Activated CD4-positive, alpha-beta T cell treated with anti-CD3 and anti-CD28 coated beads for 1 hour (primary cell): ENCODE measurements at regions not wholly inside any gene's neighbourhood (a gene's known extent, or its start where the extent isn't known, plus 50 kb on each side); places are given as distances from the start of the nearest gene placed in this dataset.

Experiments
- DNase-seq: peaks from one replicate; pipeline ENCODE4 v3.0.0-alpha.2; 2020

DNA sequence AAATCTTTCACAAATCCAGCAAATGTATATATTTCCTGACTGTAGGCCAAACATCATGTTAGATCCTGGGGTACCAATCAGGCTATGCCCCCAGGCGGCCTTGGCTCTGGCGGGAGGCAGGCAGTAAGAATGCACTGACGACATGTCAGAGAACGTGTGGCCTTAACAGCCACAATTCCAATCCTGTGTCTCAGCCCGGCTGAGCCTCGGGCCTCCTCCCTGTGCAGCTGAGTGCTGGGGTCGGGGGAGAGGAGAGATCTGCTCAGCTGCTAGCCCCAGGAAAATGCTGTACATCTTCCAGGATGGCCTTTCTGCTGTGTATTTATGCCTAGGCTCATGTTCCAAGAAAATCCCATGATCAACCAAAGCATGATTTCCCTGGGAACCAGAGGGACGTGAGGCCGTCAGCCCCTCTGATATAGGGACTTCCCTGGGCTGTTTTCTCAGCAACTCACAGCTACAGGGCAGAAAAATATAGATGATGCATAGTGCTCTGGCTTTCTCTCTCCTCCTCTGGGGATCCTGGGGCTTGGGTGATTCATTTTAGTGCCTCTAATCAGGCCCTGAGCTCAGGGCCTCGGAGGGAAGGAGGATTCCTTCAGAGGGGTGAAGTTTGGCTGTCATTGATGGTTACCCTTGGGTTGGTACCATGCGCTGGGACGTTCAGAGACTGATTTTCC lies 604.0 kb downstream of the HS3ST4 start:
- DNase-seq = no peak

DNA sequence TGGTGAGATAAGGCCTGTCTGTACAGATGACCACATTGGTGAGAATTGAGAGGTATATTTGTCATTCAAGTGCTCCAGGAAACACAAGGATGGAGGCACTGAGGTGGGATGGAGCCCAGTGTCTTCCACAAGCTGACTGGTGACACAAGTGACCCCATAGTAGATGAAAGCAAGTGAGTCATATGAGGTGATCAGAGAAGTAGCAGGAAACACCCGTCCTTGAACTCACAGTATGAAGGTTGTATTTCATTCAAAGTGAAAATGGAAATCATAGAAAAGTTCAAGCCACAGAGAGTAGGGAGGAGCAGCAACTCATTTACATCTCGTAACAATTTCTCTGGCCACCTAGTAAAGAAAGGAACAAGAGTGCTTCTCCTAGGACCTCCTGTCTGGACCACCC lies 609.8 kb downstream of the HS3ST4 start:
- DNase-seq = no peak

DNA sequence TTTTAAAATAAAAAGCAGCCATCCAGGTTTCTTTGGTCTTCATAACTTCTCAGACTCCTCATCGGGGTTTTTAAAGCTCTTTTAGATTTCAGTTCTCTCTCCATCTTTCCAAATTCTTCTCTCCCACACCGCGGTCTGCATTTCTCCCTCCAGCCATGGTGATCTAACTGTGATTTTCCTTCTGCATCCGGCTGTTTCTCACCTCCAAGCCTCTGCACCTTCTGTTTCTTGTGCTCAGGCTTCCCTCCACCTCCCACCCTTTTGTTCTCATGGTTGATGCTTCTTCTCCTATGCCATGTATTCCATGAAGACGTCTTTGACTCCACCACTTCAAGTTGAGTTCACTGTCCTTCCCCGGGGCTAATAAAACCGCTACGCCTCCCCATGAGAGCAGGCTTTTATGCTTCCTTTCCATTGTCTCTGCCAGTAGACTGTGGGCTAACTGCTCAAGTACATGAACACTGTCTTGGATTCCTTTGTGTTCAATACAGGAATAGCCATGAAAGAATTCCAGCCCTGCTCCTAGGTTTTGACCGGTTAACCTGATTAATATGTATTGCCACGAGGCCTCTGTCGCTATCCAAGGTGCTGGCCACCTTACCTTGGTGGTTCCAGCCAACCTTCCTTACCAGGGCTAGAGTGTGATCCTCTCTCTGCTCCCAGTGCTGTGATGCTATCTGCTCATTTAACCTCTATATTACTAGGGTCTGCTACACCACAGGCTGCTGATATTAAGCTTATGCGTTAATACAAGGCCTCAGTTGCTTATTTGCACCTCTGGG lies 625.1 kb downstream of the HS3ST4 start:
- DNase-seq = no peak

DNA sequence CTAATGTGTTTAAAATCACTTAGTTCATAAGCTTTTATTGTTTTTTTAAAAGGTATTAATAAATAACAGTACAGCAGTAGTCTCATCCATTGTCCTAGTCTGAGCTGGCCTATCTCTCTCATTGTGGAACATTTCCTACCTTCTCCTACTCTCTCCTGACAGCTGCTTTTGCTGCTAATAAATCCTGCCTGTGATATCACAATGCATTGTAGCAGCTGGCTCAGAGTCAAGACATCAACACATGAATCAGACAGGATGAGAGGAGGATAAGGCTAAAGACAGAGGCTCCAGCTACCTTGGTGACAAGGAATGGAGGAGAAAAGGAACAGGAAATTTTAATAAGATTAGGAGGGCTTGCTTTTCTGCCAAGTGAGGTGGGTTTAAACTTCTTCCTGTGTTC lies 626.1 kb downstream of the HS3ST4 start:
- DNase-seq = no peak

DNA sequence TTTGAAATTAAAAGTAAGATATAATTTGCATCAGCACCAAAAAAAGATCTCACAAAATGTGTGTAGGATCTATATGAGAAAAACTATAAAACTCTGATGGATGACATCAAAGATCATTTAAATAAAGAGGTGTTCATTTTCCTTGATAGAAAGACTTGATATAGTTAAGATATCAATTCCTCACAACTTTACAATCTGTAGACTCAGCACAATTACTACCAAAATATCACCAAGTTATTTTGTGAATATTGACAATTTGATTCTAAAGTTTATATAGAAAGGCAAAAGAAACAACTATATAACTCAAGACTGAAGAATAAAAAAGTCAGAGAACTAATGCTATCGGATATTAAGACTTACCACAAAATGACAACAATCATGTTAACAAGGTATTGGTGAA lies 638.9 kb downstream of the HS3ST4 start:
- DNase-seq = no peak

DNA sequence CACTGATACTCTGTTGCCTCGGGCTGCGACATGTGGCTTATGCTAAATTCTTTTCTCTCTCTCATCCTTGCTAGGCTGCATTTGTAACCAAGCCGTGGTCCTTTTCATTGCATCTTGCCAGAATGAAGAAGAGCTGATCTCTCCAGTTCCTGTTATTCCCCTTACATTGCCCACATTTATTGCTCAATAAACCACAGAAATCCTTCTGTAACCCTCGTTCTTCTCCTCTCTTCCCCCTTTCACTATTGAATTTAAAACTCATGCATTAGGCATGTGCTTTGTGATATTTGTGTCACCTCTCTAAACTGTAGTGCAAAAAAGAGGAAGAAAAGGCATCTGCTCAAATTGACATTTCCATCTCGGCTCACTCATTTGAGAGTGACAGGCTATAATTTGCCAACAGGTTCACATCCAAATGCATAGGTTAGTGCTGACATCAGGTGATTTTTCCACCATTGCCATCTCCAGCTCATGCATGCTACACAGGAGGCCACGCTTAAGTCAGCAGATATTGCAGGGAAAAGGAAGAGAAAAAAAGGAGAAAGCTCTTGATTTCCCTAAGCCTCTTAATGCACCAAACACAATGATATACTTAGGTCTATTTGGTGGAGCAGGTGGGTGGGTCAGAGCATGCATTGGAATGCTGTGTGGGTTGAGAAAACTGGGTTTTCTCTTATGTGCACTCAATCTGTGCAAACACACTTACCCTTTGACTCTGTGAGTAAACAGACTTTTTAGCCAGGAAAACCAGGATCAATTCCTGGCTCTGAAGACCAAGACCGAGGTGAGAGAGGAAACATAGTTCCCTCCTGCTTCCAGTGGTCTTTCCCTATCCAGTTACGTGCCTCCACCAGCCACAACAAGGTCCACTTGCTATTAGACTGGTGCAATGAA lies 642.7 kb downstream of the HS3ST4 start:
- DNase-seq = no peak

DNA sequence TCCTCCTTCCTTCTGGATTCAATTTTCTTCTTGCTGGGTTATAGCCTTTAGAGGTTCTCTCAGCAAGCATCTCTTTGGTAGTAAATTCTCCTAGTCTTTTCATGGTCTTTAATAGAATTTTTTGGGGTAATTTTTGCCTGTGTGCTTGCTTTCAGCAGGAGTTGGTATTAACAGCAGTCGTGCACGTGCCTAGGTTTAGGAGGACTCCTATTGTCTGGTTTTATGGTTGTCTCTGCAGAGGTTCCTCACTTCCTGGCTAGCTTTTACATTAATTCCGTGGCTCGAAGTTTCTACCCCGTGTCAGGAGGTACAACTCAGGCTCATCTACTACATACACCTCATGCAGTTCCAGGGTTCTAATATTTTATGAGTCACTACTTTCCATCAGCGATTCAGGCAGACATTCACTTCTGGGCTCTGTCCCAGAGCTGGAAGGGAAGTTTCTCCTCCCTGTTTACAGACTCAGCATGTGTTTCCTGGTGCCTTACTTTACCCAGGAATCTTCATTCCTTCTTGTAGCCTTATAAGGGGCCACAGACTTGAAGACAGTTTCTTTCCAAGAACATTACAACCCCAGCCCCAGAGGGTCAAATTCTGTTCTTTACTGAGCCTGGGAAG lies 643.6 kb downstream of the HS3ST4 start:
- DNase-seq = no peak

DNA sequence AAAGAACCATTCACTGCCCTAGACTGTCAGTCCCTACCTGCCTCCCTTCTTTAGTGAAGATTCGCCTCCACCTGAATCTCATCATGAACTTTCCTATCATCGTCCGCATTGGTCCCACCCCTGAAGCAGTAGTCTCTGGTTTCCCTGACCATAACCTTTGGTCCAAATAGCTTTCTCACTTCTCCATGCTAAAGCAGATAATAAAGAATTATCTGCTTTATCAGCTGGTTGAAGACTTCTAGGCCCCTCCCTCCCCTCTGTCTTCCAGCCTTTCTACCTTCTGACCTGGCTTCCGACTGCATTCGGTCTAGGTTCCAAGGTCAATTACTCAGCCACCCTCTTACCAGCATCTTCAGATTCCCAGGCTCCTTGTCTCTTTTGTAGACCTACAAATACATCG lies 650.9 kb downstream of the HS3ST4 start:
- DNase-seq = no peak

DNA sequence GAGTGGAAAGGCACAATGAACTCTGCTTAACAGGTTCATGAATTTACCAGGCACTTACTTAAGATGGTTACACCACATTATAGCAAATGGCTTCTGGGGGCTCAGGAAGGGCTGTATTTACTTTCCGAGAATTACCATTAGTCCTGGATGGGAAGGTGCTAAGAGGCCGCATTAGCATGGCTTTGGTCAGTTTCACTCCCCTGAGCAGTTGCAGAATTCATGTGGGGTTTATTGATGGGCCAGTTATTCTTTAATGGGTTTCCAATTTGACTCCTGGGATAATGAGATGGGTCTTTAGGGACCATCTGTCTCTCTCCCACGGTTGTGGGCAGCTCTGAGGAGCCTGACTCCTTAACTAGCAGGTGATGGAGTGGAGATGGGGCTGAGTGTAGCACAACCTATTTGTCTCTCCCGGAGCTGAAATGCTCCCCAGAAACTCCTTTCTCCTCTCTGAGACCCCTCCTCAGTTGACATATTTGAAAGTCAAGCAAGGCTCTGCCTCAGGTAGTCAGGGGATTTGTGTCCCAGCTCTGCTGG lies 652.5 kb downstream of the HS3ST4 start:
- DNase-seq = no peak

DNA sequence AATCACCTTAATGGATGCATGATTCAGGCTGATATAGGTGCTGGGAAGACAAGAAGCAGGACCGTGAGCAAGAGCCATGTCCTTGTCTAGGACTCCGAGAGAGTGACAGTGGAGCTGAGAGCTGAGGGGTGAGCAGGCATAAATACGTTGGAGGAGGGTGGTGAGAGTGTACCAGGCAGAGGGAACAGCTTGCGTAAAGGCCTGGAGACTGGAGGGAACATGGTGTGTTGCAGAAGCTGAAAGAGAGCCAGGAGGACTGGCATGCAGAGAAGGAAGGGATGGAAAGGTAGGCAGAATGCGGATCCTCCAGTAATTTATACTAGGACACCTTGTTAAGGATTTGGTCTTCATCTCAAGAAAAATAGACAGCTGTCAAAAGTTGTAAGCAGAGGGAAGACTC lies 653.2 kb downstream of the HS3ST4 start:
- no peak for DNase-seq

DNA sequence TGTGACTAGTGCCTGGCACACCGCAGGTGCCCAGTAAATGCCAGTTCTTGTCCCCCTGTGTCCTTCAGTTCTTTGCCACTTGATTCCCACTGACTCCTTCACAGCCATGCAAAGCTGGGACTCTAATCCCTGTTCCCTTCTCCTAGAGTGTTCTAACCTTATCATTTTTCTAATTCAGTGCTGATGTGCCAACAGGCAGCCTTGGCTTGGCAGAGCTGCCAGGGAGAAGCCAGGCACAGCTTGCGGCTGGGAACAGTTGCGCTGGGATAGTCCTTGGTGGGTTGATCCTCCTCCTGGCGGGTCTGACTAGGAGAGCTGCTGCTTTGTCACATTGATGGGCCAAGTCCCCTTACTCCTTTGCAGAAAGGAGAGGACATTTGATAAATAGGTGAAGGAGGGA lies 654.2 kb downstream of the HS3ST4 start:
- DNase-seq = no peak

DNA sequence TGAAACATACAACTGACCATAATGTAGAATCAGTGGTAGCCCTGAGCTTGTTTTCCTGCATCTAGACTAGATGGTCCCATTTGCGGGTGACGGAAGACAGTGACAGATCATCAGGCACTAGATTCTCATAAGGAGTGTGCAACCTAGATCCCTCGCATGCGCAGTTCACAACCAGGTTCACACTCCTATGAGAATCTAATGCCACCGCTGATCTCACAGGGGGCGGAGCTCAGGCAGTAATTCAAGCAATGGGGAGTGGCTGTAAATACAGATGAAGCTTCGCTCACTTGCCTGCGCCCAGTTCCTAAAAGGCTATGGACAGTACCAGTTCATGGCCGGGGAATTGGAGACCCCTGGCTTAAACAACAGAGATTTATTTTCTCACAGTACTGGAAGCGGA lies 656.3 kb downstream of the HS3ST4 start:
- no peak for DNase-seq

DNA sequence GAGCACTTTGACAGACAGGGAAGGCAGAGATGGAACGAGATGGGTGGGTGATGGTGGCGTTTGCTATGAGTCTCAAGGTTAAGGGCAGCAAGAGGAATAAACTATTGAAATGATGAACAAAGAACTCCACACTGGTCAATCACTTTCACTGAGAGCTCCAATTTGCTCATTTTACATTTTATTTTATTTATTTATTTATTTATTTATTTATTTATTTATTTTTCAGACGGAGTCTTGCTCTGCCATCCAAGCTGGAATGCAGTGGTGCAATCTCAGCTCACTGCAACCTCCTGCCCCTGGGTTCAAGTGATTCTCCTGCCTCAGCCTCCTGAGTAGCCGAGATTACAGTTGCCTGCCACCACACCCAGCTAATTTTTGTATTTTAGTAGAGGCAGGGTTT lies 669.1 kb downstream of the HS3ST4 start:
- no peak for DNase-seq

DNA sequence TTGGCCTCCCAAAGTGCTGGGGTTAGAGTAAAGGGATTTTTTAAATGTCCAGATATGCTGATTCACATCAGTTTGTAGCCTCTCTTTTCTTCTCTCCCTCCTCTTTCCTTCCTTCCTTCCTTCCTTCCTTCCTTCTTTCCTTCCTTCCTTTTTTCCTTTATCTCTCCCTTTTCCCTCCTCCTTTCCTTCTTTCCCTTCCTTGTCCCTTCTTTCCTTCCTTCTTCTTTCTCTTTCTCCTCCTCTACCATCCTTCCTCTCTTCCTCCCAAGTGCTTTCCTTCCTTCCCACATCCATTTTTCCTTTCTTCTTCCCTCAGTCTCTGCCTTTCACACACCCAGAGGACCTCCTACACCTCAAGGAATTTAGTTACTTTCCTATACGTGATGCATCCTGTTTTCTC lies 671.8 kb downstream of the HS3ST4 start:
- no peak for DNase-seq

DNA sequence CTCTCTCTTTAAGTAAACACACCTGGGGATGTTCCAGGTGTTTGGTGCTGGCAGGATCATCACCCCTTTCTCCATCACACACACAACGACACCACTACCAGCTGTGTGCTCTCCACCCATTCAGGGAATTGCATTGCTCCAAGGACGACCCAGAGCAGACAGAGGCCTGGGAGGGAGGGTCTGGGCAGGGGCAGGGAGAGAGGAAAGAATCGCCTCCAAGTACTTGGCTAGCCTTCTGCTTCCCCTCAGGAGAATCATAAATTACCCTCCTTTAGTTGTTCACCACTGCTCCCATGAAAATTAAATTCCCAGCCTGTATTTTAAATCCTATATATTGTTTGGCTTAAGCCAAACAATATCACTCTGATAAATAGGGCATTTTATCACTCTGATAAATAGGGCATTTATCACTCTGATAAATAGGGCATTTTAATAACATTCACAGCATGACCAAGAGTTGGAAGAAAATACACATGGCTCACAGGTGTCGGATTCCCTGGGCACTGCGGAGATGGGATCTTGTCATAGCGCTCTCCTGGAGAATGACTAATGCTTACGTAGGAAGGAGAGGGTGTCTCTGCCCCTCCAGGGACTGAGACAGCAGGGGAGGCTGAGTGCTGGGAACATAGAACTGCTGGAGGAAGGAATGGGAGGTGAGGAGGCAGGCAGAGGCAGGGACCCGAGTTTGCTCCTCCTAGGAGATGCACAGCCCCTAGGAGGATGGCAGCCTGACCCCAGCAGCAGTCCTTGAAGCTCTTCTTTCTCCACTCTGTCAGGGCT lies 673.6 kb downstream of the HS3ST4 start:
- no peak for DNase-seq

DNA sequence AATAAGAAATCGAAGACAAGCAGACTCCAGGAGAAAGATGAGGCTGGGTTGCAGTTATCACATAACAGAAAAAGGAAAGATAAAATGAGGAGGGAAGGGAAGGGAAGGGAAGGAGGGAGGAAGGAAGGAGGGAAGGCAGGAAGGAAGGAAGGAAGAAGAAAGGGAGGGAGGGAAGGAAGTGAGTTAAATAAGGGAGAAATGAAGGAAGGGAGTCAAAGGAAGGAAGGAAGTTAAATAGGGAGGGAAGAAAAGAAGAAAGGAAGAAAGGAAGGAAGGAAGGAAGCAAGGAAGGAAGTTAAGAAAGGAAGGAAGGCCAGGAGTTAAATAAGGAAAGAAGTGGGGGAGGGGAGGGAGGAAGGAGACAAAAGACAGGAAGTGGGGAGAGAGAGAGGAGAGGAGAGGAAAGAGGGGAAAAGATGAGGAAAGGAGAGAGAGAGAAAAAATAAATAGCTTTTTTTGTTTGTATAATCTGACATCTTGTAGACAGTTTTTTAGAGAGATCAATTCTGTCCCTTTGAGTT lies 679.6 kb downstream of the HS3ST4 start:
- DNase-seq = no peak

DNA sequence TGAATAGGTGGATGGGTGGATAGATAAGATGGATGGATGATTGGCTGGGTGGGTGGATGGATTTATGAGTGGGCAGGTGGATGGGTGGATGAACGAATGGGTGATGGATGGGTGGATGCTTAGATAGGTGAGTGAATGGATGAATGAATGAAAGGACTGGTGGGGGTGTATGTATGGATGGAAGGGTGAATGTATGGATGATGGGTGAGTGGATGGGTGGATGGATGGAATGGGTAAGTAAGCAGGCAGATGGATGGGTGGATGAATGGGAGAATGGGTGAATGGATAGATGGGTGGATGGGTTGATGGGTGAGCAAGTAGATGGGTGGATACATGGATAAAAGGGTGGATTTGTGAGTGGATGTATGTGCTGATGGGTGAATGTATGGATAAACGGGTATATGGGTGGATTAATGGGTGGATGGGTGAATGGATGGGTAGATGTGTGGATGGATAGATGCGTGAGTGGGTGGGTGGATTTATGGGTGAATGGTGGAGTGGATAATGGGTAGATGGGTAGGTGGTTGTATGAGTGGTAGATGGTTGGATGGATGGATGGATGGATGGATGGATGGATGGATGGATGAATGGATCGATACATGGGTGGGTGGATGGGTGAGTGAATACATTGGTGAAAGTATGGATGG lies 682.6 kb downstream of the HS3ST4 start:
- DNase-seq = no peak

DNA sequence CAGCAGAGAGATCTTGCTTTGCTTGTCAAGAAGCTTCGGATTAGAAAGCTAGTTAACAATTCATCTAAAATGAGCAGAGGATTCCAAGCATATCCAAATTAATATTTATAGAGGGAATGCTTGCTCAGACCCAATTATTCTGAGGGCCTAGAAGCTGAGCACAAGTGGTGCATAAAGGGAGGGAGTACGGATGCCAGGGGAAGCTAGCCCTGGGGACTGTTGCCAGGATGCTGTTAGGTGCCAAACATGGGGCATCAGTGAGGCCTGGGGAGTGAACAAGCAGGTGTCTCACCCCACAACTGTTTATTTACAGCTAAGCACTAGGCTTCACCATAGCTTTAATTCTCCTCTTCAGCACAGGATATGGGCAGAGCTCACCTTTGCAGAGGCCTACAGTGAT lies 684.1 kb upstream of the C16orf82 start:
- no peak for DNase-seq

DNA sequence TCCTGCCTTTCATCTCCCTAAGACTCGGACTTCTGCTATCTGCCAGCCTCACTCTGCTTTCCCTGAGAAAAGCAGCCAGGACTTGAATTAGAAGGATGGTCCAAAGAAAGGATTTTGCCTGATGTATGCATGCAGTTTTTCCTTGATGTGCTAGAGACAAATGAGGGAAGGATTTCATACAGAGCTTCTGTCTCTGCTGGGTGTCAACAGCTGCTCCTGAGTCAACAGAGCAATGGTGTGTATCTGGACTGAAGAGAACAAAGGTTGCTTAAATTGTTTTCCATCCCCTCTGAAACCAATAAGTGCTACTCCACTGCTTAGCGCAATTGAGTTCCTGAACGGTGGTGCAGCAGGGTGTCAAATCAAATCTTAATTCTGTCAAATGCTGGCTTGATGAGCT lies 680.6 kb upstream of the C16orf82 start:
- DNase-seq = no peak

DNA sequence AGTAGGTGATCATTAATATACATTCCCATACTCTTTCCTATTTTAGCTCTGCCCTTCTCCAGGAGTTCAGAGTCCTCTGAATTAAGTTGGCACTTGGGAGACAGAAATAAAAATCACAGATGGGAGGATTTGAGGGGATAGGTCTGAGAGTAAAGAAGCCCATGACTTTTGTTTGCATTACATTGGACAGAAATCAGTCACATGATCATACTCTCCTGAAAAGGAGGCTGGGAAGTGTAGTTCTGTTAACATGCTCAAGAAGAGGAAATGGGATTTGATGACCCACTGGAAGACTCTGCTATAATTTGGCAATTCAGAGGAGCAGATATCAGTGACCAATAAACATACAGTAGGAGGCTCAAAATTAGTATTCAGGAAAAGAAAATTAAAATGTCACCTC lies 674.9 kb upstream of the C16orf82 start:
- DNase-seq = no peak

DNA sequence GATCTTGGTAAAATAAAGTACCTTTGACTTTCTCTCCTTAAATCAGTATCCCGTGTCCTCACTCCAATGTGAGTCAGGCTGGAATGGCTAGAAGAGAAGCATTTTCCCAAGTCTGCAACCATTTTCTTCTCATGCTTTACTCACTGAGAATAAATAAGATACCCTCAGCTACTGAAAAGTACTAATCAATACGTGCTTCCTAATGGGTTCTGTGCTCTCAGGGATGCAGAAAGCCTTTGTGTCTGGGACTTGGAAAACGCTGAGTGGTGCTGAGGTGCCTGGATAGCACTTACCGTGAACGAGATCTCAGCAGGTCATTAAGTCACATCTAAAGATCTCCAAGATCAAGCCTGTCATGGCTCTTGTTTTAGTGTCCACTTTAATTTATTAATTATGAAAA lies 672.3 kb upstream of the C16orf82 start:
- no peak for DNase-seq
